Suprapubic skin (tissue), 4 donors: ENCODE measurements at regions not wholly inside any gene's neighbourhood (a gene's known extent, or its start where the extent isn't known, plus 50 kb on each side); places are given as distances from the start of the nearest gene placed in this dataset.

ENCODE experiments used
- CTCF ChIP-seq, 2 donors: fragments of 200-600 bp in 1 of 2; fragments of 450-650 bp in 1 of 2; sonication (generic) in 1 of 2; IDR thresholded peaks; one replicate each; pipeline ENCODE4 v1.5.1; 2016 to 2019; ENCODE audit warnings: antibody characterized with exemption in 2 of 2, mild to moderate bottlenecking in 1 of 2, moderate library complexity in 1 of 2
- EP300 ChIP-seq: sonication (generic); formaldehyde crosslinking; IDR thresholded peaks from one replicate; pipeline ENCODE4 v1.6.1; 2017; ENCODE audit warnings: antibody characterized with exemption
- POLR2A ChIP-seq, 2 donors: fragments of 450-650 bp; IDR thresholded peaks; one replicate each; pipeline ENCODE4 v1.6.1; 2017; ENCODE audit warnings: antibody characterized with exemption in 2 of 2, mild to moderate bottlenecking in 2 of 2, moderate library complexity in 2 of 2
- POLR2AphosphoS5 ChIP-seq, 3 donors: sonication (generic); formaldehyde crosslinking; IDR thresholded peaks; one replicate each; pipeline ENCODE4 v1.6.1; 2017; ENCODE audit warnings: antibody characterized with exemption in 3 of 3

DNA sequence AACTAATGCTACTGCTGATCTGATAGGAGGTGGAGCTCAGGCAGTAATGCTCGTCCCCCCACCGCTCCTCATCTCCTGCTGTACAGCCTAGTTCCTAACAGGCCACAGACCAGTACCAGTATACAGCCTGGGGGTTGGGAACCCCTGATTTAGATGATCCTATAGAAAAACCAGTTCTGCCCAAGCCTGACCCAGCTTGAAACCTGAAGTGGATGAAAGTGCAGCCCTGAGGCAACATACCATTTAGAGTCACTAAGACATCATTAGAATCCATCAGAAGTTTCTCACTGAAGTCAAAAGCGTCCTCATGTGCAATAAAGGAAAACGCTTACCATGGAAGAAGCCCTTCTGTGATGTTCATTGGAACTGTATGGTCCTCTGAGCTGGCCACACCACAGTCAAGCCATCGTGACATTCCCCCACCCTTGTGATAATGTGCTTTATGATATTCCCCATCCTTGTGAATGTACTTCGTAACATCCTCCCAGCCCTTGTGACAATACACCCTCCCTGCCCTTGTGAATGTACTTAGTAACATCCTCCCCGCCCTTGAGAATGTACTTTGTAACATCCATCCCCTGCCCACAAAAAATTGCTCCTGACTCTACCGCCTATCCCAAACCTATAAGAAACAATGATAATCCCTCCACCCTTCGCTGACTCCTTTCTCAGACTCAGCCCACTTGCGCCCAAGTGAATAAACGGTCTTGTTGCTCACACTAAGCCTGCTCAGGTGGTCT lies 65.9 kb upstream of the HECTD2 start:
- TF ChIP-seq POLR2AphosphoS5 (IDR thresholded peaks at IDR 0.05) = no peak
- no peak for TF ChIP-seq CTCF (IDR thresholded peaks at IDR 0.05)
- TF ChIP-seq EP300 = no peak
- no peak for TF ChIP-seq POLR2A (IDR thresholded peaks at IDR 0.05)
